Activated T-cell treated with anti-CD3 and anti-CD28 coated beads, Interleukin-2, amount 50 U/mL, for 72 hours (primary cell): ENCODE measurements at regions not wholly inside any gene's neighbourhood (a gene's known extent, or its start where the extent isn't known, plus 50 kb on each side); places are given as distances from the start of the nearest gene placed in this dataset.

Source experiments
- ATAC-seq, 2 donors: fragments of 150-1000 bp; cut with Tn5 transposase; replicated peaks in 1 of 2; 2 replicates each; pipeline ENCODE4 v1.10.0; 2021; ENCODE audit warnings: moderate library complexity in 2 of 2, mild to moderate bottlenecking in 1 of 2
- DNase-seq, 2 donors: peaks; one replicate each; pipeline ENCODE4 v3.0.0; 2021 to 2022; ENCODE audit warnings: mixed read lengths in 1 of 2
- H3K27ac Mint-ChIP-seq: one replicate; pipeline ENCODE4 v1.8.0; 2022; ENCODE audit warnings: mild to moderate bottlenecking, moderate library complexity, mixed read lengths
- H3K27me3 Mint-ChIP-seq: one replicate; pipeline ENCODE4 v1.8.0; 2022; ENCODE audit warnings: low read depth, mixed read lengths
- H3K36me3 Mint-ChIP-seq, 2 donors: one replicate each; pipeline ENCODE4 v1.8.0; 2022; ENCODE audit warnings: mixed read lengths in 2 of 2, mild to moderate bottlenecking in 1 of 2; ENCODE audit not compliant: insufficient read depth in 2 of 2
- H3K4me1 Mint-ChIP-seq: one replicate; pipeline ENCODE4 v1.8.0; 2022; ENCODE audit warnings: low read depth, mixed read lengths
- H3K4me3 Mint-ChIP-seq, 2 donors: one replicate each; pipeline ENCODE4 v1.8.0; 2022; ENCODE audit warnings: mild to moderate bottlenecking in 2 of 2, mixed read lengths in 2 of 2, moderate library complexity in 2 of 2
- H3K9me3 Mint-ChIP-seq, 2 donors: one replicate each; pipeline ENCODE4 v1.8.0; 2022; ENCODE audit warnings: mixed read lengths in 2 of 2

DNA sequence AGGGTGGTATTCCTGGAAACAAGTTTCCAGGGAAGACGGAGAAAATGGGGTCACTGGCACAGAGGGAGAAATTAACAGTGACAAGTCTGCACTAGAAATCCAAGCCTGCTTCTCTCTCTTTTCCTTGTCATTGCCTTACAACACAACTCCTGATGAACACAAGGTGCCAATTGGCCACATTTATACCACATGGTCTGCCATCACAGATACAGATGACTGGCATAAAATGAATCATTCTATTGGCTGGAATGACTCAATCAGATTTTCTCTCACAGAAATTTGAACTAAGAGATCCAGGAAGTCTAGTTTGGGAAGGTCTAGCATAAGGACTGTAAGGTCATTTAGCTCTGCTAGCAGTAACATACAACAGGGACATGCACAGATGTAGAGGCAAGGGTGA lies 190.3 kb downstream of the LINC00237 start:
- H3K27ac Mint-ChIP-seq = no peak overlapping the region
- H3K4me1 Mint-ChIP-seq = no peaks in the 10 kb centered on the region
- peaks cover 5 to 7% of the 10 kb centered on the region in 2 donors for H3K9me3 Mint-ChIP-seq
- H3K27me3 Mint-ChIP-seq = no peaks in the 10 kb centered on the region
- no peak overlapping the region for H3K4me3 Mint-ChIP-seq
- ATAC-seq (no peak), DNase-seq (no peak)
- peaks cover 0 to 4% of the 10 kb centered on the region in 2 donors for H3K36me3 Mint-ChIP-seq

DNA sequence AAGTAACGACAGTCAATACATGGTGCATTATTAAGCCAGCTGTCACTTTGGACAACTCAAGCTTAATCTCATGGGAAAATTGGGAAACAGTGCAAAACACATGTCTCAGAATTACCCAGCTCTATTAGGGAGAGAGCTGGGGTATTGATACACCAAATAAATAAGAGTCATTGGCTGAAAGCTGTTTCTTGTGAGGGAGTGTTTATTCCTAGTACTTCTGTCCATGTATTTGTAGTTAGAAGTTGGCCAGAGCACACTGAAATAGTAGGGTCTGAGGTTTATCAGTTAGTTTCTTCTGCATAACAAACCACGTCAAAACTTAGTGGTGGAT lies 192.0 kb upstream of the RALGAPA2 start:
- peaks cover 0 to 5% of the 10 kb centered on the region in 2 donors for H3K9me3 Mint-ChIP-seq

DNA sequence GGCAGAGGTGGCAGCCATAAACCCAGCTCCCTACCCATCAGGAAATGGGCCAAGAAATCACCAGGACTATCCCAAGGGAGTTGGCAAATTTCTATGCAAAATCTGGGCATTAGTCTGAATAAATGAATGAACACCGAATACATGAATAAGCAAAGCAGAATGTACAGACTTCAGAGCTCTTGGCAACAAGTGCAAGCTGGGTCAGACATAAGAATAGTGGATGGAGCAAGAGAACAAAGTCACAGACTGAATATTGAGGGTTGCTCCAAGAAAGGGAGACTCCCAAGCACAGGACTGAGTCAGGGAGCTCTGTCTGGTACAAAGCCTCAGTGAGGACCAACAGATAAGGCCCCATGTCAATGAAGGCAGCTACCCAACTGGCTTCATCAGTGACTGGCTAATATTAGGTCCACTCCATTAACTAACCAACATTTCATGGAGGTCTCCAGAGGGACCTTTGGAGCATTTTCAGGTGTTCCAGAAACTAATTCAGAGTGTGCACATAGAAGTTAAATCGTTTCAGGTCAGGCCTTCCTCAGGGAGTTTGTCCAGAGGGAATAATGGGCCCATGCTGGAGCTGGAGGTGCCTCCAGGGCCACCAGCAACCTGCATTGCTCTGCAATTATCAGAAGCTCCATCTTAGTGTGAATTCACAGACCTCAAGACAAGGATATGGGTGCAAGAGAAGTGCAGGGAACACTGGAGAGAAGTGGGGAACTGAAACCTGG lies 191.5 kb upstream of the RALGAPA2 start:
- ATAC-seq = no peak
- no peak for DNase-seq
- Mint-ChIP-seq H3K4me1 (no peaks in the 10 kb centered on the region), H3K27ac (no peak overlapping the region), H3K9me3 (peaks cover 0 to 5% of the 10 kb centered on the region in 2 donors), H3K36me3 (no peaks in the 10 kb centered on the region), H3K27me3 (peaks cover 14% of the 10 kb centered on the region), H3K4me3 (no peak overlapping the region)

More for the DNA sequence above, 192.0 kb upstream of the RALGAPA2 start:
- ATAC-seq (no peak), DNase-seq (no peak)
- H3K36me3 Mint-ChIP-seq = no peaks in the 10 kb centered on the region
- no peak overlapping the region for H3K27ac Mint-ChIP-seq
- H3K4me3 Mint-ChIP-seq = no peak overlapping the region
- H3K4me1 Mint-ChIP-seq = no peaks in the 10 kb centered on the region
- H3K27me3 Mint-ChIP-seq = peaks cover 14% of the 10 kb centered on the region

DNA sequence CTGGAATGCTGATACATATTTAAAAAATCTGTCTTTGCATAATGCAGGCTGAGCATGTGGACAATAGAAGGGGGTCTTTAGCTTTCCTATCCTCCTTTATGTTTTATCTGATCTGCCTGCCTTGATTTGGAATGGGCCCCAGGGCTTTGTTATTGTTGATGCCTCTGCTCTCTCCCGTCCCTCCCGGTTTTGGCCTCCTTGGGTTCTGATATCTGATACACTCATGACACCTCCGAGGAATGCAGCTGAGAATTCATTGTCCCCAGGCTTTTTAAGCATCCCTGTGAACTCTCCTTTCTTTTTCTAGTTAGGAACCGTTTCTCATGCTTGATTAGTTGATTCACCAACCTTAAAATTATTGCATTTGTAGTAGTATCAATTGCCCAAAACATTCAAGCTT lies 185.5 kb upstream of the RALGAPA2 start:
- no peaks in the 10 kb centered on the region for H3K27me3 Mint-ChIP-seq
- H3K27ac Mint-ChIP-seq = no peak overlapping the region
- no peak for DNase-seq
- no peaks in the 10 kb centered on the region for H3K4me1 Mint-ChIP-seq
- no peak overlapping the region for H3K4me3 Mint-ChIP-seq
- ATAC-seq = no peak
- H3K9me3 Mint-ChIP-seq = peaks cover 0 to 5% of the 10 kb centered on the region in 2 donors
- H3K36me3 Mint-ChIP-seq = no peaks in the 10 kb centered on the region

DNA sequence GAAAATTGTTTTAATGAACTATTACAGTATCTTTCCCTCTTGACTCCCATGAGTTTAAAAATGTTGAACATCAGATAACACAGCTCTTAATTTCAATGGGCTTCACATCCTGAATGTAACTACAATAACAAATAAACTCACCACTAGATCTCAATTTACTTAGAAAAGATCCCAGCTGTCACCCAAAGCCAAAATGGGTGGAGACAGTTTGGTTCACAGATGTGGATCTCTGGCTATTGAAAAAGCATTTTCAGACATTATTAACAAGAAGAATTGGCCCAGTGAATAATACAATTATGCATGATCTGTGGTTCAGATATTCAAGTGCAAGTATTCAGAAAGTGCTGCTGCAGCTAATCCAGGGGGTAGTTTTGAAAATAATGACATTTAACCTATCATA lies 184.7 kb upstream of the RALGAPA2 start:
- no peak overlapping the region for H3K4me3 Mint-ChIP-seq
- peaks cover 0 to 5% of the 10 kb centered on the region in 2 donors for H3K9me3 Mint-ChIP-seq
- ATAC-seq (no peak), DNase-seq (no peak)
- H3K27ac Mint-ChIP-seq = no peak overlapping the region
- no peaks in the 10 kb centered on the region for H3K27me3 Mint-ChIP-seq
- H3K36me3 Mint-ChIP-seq = no peaks in the 10 kb centered on the region
- no peaks in the 10 kb centered on the region for H3K4me1 Mint-ChIP-seq

DNA sequence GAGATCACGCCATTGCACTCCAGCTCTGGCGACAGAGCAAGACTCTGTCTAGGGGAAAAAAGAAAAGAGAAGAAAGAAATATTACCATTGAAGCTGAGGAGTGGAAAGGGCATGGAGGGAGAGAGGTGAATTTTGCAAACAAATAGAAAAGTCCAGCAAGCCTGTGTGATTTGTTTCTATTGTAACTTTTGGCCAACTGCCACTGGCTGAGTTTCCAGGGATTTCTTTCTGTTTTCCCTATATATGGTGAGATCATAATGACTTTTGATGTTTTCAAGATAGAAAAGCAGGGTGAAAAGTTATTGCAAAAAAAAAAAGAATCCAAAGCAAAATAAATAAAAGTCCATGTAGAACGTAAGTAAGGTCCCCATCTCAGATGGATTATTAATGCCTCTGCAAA lies 184.2 kb upstream of the RALGAPA2 start:
- no peaks in the 10 kb centered on the region for H3K36me3 Mint-ChIP-seq
- H3K4me1 Mint-ChIP-seq = no peaks in the 10 kb centered on the region
- no peaks in the 10 kb centered on the region for H3K27me3 Mint-ChIP-seq
- H3K9me3 Mint-ChIP-seq = peaks cover 0 to 2% of the 10 kb centered on the region in 2 donors
- no peak overlapping the region for H3K4me3 Mint-ChIP-seq
- H3K27ac Mint-ChIP-seq = no peak overlapping the region
- DNase-seq (no peak), ATAC-seq (no peak)

DNA sequence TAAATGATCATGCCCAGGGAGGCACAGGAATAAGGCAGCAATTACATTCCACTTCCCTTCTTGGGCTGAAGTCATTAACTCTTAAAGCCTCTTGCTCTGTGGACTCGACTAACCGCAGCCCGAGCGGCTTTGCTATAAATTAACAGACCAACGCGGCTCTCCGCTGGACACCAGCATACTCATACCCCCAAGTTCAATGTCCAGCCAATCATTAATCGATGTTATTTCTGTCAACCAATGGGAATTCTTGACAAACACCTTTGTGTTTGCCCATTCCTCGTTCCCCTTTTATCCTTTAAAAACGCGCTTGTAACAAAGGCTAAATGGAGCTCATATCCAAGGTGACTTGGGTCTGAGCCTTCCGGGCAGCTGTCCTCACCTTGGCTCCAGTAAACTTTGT lies 183.1 kb upstream of the RALGAPA2 start:
- Mint-ChIP-seq H3K36me3 (no peaks in the 10 kb centered on the region), H3K27me3 (no peaks in the 10 kb centered on the region), H3K9me3 (no peaks in the 10 kb centered on the region), H3K4me3 (no peak overlapping the region), H3K27ac (no peak overlapping the region), H3K4me1 (no peaks in the 10 kb centered on the region)
- DNase-seq = no peak
- no peak for ATAC-seq

DNA sequence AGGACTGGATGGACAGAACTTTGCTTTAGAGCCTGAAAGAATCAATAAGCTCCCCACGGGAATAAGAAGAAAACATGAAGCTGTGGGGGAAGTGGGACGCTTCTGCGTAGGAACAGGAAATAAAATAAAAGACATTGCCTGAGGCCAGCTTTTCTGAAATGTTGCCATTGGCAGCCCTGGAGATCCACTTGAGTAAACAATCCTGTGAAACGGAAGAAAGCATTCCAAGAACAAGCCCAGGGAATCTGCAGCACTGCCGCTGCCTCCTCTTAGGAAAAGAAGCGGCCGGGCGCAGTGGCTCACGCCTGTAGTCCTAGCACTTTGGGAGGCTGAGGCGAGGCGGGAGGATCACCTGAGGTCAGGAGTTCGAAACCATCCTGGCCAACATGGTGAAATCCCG lies 182.3 kb upstream of the RALGAPA2 start:
- ATAC-seq (no peak), DNase-seq (no peak)
- Mint-ChIP-seq H3K4me3 (no peak overlapping the region), H3K36me3 (no peaks in the 10 kb centered on the region), H3K4me1 (no peaks in the 10 kb centered on the region), H3K9me3 (no peaks in the 10 kb centered on the region), H3K27me3 (no peaks in the 10 kb centered on the region), H3K27ac (no peak overlapping the region)

DNA sequence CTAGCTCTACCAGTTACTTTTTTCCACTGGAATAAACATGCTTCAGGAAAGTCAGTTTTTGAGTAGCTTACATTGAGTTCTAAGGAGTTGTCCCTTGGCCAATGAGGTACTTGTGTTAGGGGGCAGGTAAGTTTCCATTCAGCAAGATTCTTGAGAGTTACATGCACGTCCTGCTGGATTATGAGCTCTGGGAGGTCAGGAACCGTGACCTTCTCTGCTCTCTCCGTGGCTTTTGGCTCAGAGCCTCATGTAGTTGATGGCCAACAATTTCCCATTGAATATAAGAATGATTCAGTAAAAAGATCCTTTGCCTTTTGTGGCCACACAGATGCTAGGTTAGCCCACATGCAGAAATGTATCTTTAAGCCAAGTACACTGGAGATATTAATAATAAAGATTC lies 181.8 kb upstream of the RALGAPA2 start:
- ATAC-seq (no peak), DNase-seq (no peak)
- Mint-ChIP-seq H3K27ac (no peak overlapping the region), H3K4me1 (no peaks in the 10 kb centered on the region), H3K9me3 (no peaks in the 10 kb centered on the region), H3K27me3 (no peaks in the 10 kb centered on the region), H3K36me3 (no peaks in the 10 kb centered on the region), H3K4me3 (no peak overlapping the region)

DNA sequence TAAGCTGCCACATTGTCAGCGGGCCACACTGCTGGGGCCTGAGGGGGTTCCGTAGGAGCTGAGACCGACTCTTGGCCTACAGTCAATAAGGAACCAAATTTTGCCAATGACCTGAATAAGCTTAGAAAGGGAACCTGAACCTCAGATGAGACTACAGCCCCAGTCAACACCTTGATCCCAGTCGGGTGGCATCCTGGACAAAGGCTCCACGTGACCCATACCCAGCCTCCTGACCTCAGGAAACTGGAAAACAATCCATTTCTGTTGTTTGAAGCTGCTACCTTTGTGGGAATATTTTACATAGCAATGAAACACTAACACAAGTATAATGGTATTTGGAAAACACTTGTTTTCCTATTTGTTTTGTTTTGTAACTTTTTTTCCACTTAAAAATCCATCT lies 179.9 kb upstream of the RALGAPA2 start:
- Mint-ChIP-seq H3K27ac (no peak overlapping the region), H3K4me1 (no peaks in the 10 kb centered on the region), H3K9me3 (no peaks in the 10 kb centered on the region), H3K36me3 (no peaks in the 10 kb centered on the region), H3K27me3 (no peaks in the 10 kb centered on the region), H3K4me3 (no peak overlapping the region)
- ATAC-seq = no peak
- DNase-seq = no peak

DNA sequence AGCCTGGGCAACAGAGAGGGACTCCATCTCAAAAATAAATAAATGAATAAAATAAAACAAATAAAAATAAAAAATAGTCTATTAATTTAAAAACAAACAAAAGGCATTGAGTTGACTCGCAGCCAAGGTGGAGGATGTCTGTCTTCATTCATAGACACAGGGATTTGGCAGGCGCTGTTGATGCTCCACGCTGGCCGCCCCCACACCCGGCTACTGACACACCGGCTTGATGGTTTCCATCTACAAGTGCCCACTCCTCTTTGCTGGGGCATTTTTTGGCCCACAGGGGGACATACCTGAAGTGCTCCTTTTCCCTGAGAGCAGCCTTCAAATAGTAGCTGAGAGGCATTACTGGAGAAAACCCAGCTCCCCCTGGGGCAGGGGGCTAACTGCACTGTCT lies 178.3 kb upstream of the RALGAPA2 start:
- H3K4me3 Mint-ChIP-seq = no peak overlapping the region
- DNase-seq (no peak), ATAC-seq (no peak)
- H3K27ac Mint-ChIP-seq = no peak overlapping the region
- no peaks in the 10 kb centered on the region for H3K36me3 Mint-ChIP-seq
- H3K4me1 Mint-ChIP-seq = no peaks in the 10 kb centered on the region
- H3K27me3 Mint-ChIP-seq = no peaks in the 10 kb centered on the region
- H3K9me3 Mint-ChIP-seq = no peaks in the 10 kb centered on the region

DNA sequence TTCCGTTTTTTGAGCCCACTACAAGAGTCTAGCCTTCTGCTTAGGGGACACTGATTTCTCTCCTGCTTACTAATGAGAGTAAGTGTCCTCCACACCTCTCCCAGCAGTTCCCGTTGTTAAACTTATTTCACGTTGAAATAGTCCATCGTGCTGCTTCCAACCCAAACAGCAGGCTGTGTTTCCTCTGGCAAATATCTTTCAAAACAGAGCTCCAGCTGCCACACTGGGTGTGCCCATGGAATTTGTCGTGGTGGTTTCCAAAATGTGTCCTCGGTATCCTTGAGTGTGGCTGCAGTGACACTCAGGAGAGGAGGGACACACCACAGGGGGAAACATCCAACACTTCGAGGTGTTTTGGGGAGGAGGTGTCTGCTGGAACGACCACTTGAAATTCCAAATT lies 176.5 kb upstream of the RALGAPA2 start:
- Mint-ChIP-seq H3K9me3 (no peaks in the 10 kb centered on the region), H3K27ac (no peak overlapping the region), H3K4me3 (no peak overlapping the region), H3K4me1 (no peaks in the 10 kb centered on the region), H3K27me3 (no peaks in the 10 kb centered on the region), H3K36me3 (no peaks in the 10 kb centered on the region)
- DNase-seq = no peak
- ATAC-seq = no peak

DNA sequence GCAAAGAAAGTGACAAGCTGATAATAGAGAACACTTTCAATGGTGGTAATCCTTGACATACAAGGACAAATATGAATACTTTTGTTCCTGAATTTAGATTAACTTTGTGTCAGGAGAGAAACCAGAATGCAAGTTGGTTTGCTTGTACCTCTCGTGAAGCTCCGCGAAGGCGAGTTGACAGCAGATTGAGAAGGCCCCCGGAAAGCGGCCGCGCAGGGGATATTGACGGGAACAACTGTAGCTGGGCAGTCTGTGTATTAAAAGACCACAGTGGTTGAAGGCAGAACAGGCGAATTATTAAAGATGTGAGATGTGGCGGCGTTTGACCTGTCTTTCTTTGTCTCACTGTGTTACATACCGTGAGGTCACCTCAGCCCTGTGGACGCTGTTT lies 175.8 kb upstream of the RALGAPA2 start:
- no peak for DNase-seq

DNA sequence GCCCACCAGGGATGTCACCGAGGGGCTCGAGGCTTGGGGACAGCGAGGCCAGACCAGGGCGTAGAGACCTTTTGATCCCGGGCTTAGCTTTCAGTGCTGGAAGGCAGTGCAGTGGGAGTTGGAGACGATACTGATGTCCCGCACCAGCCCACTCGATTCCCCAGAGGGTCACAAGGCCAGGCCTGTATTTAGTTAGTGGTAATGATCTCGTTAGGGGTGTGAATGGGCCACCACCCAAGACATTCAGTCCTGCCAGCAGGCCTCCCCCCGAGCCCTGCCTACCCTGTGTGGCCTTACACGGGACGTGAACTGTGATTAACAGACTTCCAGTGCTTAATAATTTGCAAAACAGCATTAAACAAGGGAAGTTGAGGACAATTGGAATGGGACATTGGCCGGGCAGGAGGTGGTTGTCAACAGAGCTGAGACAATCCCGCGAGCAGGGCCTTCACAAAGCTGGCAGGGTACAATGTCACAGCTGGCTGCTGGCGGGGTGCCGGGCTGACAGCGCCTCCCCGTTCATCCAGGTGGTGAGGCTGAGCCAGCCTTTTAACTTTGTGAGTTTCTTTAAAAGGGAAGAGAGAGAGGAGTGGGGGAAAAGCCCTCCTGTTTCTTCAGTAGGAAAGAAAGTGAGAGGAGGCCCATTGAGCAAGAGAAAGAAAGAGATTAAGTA lies 175.3 kb upstream of the RALGAPA2 start:
- no peak for DNase-seq
- no peak overlapping the region for H3K4me3 Mint-ChIP-seq
- H3K4me1 Mint-ChIP-seq = no peaks in the 10 kb centered on the region
- H3K27ac Mint-ChIP-seq = no peak overlapping the region
- no peaks in the 10 kb centered on the region for H3K36me3 Mint-ChIP-seq
- ATAC-seq = no peak
- no peaks in the 10 kb centered on the region for H3K9me3 Mint-ChIP-seq
- peaks cover 6% of the 10 kb centered on the region for H3K27me3 Mint-ChIP-seq

More for the DNA sequence above, 175.8 kb upstream of the RALGAPA2 start:
- H3K27ac Mint-ChIP-seq = no peak overlapping the region
- ATAC-seq = no peak
- no peaks in the 10 kb centered on the region for H3K4me1 Mint-ChIP-seq
- no peaks in the 10 kb centered on the region for H3K36me3 Mint-ChIP-seq
- no peaks in the 10 kb centered on the region for H3K9me3 Mint-ChIP-seq
- H3K27me3 Mint-ChIP-seq = peaks cover under 1% of the 10 kb centered on the region
- H3K4me3 Mint-ChIP-seq = no peak overlapping the region
